HEK293 (cell line): ENCODE measurements at regions not wholly inside any gene's neighbourhood (a gene's known extent, or its start where the extent isn't known, plus 50 kb on each side); places are given as distances from the start of the nearest gene placed in this dataset.
"Not testable (repeated sequence)": the region's sequence is repeated elsewhere in the genome, so short reads cannot be mapped to it uniquely, and the experiment has no call there.

Source experiments
- CTCF ChIA-PET: fragments of 350-600 bp; formaldehyde crosslinking; extraction: SDS; loops from one replicate; lab custom pipeline; 2021; ENCODE audit warnings: antibody characterized with exemption; lab: Yijun Ruan, JAX
- POLR2A ChIA-PET: fragments of 300-600 bp; formaldehyde crosslinking; extraction: SDS; loops from one replicate; lab custom pipeline; 2020; ENCODE audit warnings: antibody characterized with exemption, inconsistent platforms; lab: Yijun Ruan, JAX
- H3K27ac ChIP-seq: fragments of 200-500 bp; sonication (Bioruptor generic); 2 replicates; pipeline ENCODE4 v1.5.1; 2014; ENCODE audit warnings: low read depth, low read length, control low read depth, inconsistent platforms; ENCODE audit errors: extremely low read depth
- H3K36me3 ChIP-seq, 2 experiments: fragments of 200-500 bp in 1 of 2; sonication (Bioruptor generic) in 1 of 2; 1 replicate in 1 of 2; 2 replicates in 1 of 2; pipeline ENCODE4 v1.5.1; 2014 to 2017; ENCODE audit warnings: inconsistent platforms in 2 of 2, low read length in 2 of 2; ENCODE audit not compliant: control insufficient read depth in 2 of 2, insufficient read depth in 1 of 2
- H3K4me1 ChIP-seq: fragments of 200-500 bp; sonication (Bioruptor generic); 2 replicates; pipeline ENCODE4 v1.5.1; 2014; ENCODE audit warnings: mild to moderate bottlenecking, low read length, inconsistent platforms; ENCODE audit not compliant: control insufficient read depth, insufficient read depth
- H3K4me3 ChIP-seq: 2 replicates; pipeline ENCODE4 v1.5.1; 2011; ENCODE audit warnings: low read depth, mild to moderate bottlenecking, control low read depth, low read length, moderate library complexity
- H3K9me3 ChIP-seq: fragments of 200-500 bp; sonication (Bioruptor generic); 2 replicates; pipeline ENCODE4 v1.5.1; 2014; ENCODE audit warnings: low read depth, low read length, inconsistent platforms; ENCODE audit not compliant: control insufficient read depth, insufficient read depth
- GLI4 ChIP-seq: fragments of 450-650 bp; formaldehyde crosslinking; IDR thresholded peaks from 2 replicates; pipeline ENCODE4 v1.5.1; 2016; ENCODE audit warnings: missing biosample characterization, missing genetic modification characterization
- OVOL3 ChIP-seq: fragments of 450-650 bp; formaldehyde crosslinking; IDR thresholded peaks from 2 replicates; pipeline ENCODE4 v1.5.1; 2016; ENCODE audit warnings: missing biosample characterization, missing genetic modification characterization
- ZFP37 ChIP-seq: fragments of 450-650 bp; formaldehyde crosslinking; IDR thresholded peaks from 2 replicates; pipeline ENCODE4 v1.5.1; 2016; ENCODE audit warnings: missing biosample characterization, missing genetic modification characterization
- ZNF112 ChIP-seq: fragments of 450-650 bp; formaldehyde crosslinking; IDR thresholded peaks from 2 replicates; pipeline ENCODE4 v1.5.0; 2017; ENCODE audit warnings: missing biosample characterization, missing genetic modification characterization
- ZNF157 ChIP-seq: fragments of 450-650 bp; formaldehyde crosslinking; IDR thresholded peaks from 2 replicates; pipeline ENCODE4 v1.5.1; 2016; ENCODE audit warnings: missing biosample characterization, missing genetic modification characterization
- ZNF169 ChIP-seq: fragments of 450-650 bp; formaldehyde crosslinking; IDR thresholded peaks from 2 replicates; pipeline ENCODE4 v1.5.1; 2016; ENCODE audit warnings: missing biosample characterization, missing genetic modification characterization
- ZNF174 ChIP-seq: fragments of 450-650 bp; formaldehyde crosslinking; IDR thresholded peaks from 2 replicates; pipeline ENCODE4 v1.5.0; 2017; ENCODE audit warnings: missing biosample characterization, mild to moderate bottlenecking, missing genetic modification characterization
- ZNF175 ChIP-seq: fragments of 450-650 bp; formaldehyde crosslinking; IDR thresholded peaks from 2 replicates; pipeline ENCODE4 v1.5.1; 2016; ENCODE audit warnings: missing biosample characterization, missing genetic modification characterization
- ZNF391 ChIP-seq: fragments of 450-650 bp; formaldehyde crosslinking; IDR thresholded peaks from 2 replicates; pipeline ENCODE4 v1.5.1; 2016; ENCODE audit warnings: low read depth, missing biosample characterization, missing genetic modification characterization, borderline replicate concordance
- ZNF416 ChIP-seq: fragments of 450-650 bp; formaldehyde crosslinking; IDR thresholded peaks from 2 replicates; pipeline ENCODE4 v1.5.1; 2016; ENCODE audit warnings: missing biosample characterization, missing genetic modification characterization
- ZNF560 ChIP-seq: fragments of 450-650 bp; formaldehyde crosslinking; IDR thresholded peaks from 2 replicates; pipeline ENCODE4 v1.5.1; 2017; ENCODE audit warnings: missing biosample characterization, missing genetic modification characterization, borderline replicate concordance
- ZSCAN30 ChIP-seq: fragments of 450-650 bp; IDR thresholded peaks from 2 replicates; pipeline ENCODE4 v1.5.1; 2018; ENCODE audit warnings: missing biosample characterization, mild to moderate bottlenecking, missing genetic modification characterization, moderate library complexity
- TF ChIP-seq, protein P1 (sequence below): fragments of 450-650 bp; formaldehyde crosslinking; IDR thresholded peaks from 2 replicates; pipeline ENCODE4 v1.5.1; 2016; ENCODE audit warnings: missing biosample characterization, missing genetic modification characterization
- TF ChIP-seq, protein P2 (sequence below): fragments of 450-650 bp; formaldehyde crosslinking; IDR thresholded peaks from 2 replicates; pipeline ENCODE4 v1.5.1; 2017; ENCODE audit warnings: missing biosample characterization, missing genetic modification characterization
- TF ChIP-seq, protein P3 (sequence below): fragments of 450-650 bp; formaldehyde crosslinking; IDR thresholded peaks from 2 replicates; pipeline ENCODE4 v1.5.1; 2016; ENCODE audit warnings: missing biosample characterization, missing genetic modification characterization
- TF ChIP-seq, protein P4 (sequence below): fragments of 450-650 bp; formaldehyde crosslinking; IDR thresholded peaks from 2 replicates; pipeline ENCODE4 v1.5.1; 2017; ENCODE audit warnings: missing biosample characterization, missing genetic modification characterization
- TF ChIP-seq, protein P5 (sequence below): IDR thresholded peaks from 2 replicates; pipeline ENCODE4 v1.6.1; 2011; ENCODE audit warnings: mild to moderate bottlenecking, low read depth, low read length, borderline replicate concordance

DNA sequence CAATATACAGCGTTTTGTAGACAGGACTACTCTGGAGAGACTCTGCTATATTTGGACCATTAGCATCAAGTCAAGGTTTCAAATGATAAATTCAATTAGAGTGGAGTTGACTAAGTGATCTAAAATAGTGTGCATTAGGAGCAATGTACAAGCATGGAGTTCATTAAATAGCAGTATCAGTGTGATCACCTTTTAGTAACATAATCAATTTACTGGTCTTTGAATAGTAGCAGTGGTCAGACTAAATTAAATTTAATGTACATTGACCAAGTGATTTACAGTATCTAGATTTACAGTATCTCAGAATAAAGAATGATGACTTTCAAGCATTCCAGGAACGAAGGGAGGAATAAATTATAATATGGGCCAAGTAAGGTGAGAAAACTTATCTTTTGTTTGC lies 489.6 kb upstream of the ADGRL4 start:
- Histone ChIP-seq H3K4me1 (no peaks in the 10 kb centered on the region), H3K36me3 (no peaks in the 10 kb centered on the region), H3K27ac (no peak overlapping the region), H3K9me3 (no peaks in the 10 kb centered on the region), H3K4me3 (no peak overlapping the region)
- ChIA-PET POLR2A (no interaction called here), CTCF (interaction anchor here (0.6 to 1.2 kb wide), 4 partner anchors 8 to 1231 kb away, joined by 3 to 11 read pairs (median 4); no protein-coding TSS in a partner anchor)
- TF ChIP-seq OVOL3 (tag by site-specific recombination): no peak
- TF ChIP-seq, protein P1, sequence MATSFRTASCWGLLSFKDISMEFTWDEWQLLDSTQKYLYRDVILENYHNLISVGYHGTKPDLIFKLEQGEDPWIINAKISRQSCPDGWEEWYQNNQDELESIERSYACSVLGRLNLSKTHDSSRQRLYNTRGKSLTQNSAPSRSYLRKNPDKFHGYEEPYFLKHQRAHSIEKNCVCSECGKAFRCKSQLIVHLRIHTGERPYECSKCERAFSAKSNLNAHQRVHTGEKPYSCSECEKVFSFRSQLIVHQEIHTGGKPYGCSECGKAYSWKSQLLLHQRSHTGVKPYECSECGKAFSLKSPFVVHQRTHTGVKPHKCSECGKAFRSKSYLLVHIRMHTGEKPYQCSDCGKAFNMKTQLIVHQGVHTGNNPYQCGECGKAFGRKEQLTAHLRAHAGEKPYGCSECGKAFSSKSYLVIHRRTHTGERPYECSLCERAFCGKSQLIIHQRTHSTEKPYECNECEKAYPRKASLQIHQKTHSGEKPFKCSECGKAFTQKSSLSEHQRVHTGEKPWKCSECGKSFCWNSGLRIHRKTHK (tag by site-specific recombination): no peak
- TF ChIP-seq ZNF112 (tag by site-specific recombination): no peak
- no peak for TF ChIP-seq ZNF560 (tag by site-specific recombination)
- no peak for TF ChIP-seq ZFP37 (tag by site-specific recombination)
- no peak for TF ChIP-seq ZNF416 (tag by site-specific recombination)
- TF ChIP-seq, protein P2, sequence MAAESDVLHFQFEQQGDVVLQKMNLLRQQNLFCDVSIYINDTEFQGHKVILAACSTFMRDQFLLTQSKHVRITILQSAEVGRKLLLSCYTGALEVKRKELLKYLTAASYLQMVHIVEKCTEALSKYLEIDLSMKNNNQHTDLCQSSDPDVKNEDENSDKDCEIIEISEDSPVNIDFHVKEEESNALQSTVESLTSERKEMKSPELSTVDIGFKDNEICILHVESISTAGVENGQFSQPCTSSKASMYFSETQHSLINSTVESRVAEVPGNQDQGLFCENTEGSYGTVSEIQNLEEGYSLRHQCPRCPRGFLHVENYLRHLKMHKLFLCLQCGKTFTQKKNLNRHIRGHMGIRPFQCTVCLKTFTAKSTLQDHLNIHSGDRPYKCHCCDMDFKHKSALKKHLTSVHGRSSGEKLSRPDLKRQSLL: no peak
- TF ChIP-seq ZNF157 (tag by site-specific recombination): no peak
- TF ChIP-seq, protein P3, sequence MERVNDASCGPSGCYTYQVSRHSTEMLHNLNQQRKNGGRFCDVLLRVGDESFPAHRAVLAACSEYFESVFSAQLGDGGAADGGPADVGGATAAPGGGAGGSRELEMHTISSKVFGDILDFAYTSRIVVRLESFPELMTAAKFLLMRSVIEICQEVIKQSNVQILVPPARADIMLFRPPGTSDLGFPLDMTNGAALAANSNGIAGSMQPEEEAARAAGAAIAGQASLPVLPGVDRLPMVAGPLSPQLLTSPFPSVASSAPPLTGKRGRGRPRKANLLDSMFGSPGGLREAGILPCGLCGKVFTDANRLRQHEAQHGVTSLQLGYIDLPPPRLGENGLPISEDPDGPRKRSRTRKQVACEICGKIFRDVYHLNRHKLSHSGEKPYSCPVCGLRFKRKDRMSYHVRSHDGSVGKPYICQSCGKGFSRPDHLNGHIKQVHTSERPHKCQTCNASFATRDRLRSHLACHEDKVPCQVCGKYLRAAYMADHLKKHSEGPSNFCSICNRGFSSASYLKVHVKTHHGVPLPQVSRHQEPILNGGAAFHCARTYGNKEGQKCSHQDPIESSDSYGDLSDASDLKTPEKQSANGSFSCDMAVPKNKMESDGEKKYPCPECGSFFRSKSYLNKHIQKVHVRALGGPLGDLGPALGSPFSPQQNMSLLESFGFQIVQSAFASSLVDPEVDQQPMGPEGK (tag by site-specific recombination): no peak
- TF ChIP-seq, protein P4, sequence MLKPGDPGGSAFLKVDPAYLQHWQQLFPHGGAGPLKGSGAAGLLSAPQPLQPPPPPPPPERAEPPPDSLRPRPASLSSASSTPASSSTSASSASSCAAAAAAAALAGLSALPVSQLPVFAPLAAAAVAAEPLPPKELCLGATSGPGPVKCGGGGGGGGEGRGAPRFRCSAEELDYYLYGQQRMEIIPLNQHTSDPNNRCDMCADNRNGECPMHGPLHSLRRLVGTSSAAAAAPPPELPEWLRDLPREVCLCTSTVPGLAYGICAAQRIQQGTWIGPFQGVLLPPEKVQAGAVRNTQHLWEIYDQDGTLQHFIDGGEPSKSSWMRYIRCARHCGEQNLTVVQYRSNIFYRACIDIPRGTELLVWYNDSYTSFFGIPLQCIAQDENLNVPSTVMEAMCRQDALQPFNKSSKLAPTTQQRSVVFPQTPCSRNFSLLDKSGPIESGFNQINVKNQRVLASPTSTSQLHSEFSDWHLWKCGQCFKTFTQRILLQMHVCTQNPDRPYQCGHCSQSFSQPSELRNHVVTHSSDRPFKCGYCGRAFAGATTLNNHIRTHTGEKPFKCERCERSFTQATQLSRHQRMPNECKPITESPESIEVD: no peak
- TF ChIP-seq ZNF391 (tag by site-specific recombination): no peak
- no peak for TF ChIP-seq ZSCAN30 (tag by site-specific recombination)
- TF ChIP-seq ZNF174 (tag by site-specific recombination): no peak
- TF ChIP-seq GLI4 (tag by site-specific recombination): no peak
- TF ChIP-seq ZNF169 (tag by site-specific recombination): no peak
- TF ChIP-seq, protein P5, sequence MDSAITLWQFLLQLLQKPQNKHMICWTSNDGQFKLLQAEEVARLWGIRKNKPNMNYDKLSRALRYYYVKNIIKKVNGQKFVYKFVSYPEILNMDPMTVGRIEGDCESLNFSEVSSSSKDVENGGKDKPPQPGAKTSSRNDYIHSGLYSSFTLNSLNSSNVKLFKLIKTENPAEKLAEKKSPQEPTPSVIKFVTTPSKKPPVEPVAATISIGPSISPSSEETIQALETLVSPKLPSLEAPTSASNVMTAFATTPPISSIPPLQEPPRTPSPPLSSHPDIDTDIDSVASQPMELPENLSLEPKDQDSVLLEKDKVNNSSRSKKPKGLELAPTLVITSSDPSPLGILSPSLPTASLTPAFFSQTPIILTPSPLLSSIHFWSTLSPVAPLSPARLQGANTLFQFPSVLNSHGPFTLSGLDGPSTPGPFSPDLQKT: no peak
- no peak for TF ChIP-seq ZNF175 (tag by site-specific recombination)

DNA sequence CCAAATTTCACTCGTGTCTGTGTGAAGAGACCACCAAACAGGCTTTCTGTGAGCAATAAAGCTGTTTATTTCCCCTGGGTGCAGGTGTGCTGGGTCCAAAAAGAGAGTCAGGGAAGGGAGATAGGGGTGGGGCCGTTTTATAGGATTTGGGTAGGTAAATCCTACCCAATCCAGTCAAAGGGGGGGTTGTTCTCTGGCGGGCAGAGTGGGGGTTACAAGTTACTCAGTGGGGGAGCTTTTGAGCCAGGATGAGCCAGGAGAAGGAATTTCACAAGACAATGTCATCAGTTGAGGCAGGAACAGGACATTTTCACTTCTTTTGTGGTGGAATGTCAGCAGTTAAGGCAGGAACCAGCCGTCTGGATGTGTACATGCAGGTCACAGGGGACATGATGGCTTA lies 487.2 kb upstream of the ADGRL4 start:
- POLR2A ChIA-PET, H3K4me1 ChIP-seq, H3K27ac ChIP-seq, H3K36me3 ChIP-seq, H3K4me3 ChIP-seq, H3K9me3 ChIP-seq: not testable (repeated sequence)
- CTCF ChIA-PET: interaction anchor here (0.6 kb wide), 1 partner anchor 299 kb away, joined by 4 read pairs; no protein-coding TSS in a partner anchor

DNA sequence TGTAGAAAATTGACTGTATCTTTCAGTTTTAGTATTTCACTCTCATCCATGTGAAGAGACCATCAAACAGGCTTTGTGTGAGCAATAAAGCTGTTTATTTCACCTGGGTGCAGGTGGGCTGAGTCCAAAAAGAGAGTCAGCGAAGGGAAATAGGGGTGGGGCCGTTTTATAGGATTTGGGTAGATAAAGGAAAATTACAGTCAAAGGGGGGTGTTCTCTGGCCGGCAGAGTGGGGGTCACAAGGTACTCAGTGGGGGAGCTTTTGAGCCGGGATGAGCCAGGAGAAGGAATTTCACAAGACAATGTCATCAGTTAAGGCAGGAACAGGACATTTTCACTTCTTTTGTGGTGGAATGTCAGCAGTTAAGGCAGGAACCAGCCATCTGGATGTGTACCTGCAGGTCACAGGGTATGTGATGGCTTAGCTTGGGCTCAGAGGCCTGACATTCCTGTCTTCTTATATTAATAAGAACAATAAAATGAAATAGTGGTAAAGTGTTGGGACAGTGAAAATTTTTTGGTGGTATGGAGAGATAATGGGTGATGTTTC lies 482.1 kb upstream of the ADGRL4 start:
- H3K36me3 ChIP-seq, H3K4me1 ChIP-seq, H3K27ac ChIP-seq, H3K4me3 ChIP-seq, POLR2A ChIA-PET, H3K9me3 ChIP-seq: not testable (repeated sequence)
- CTCF ChIA-PET: interaction anchor here (2.3 kb wide), 1 partner anchor 8 kb away, joined by 11 read pairs; no protein-coding TSS in a partner anchor
